WTC11 (cell line): ENCODE measurements at regions not wholly inside any gene's neighbourhood (a gene's known extent, or its start where the extent isn't known, plus 50 kb on each side); places are given as distances from the start of the nearest gene placed in this dataset.

ENCODE experiments used
- ATF1 ChIP-seq: sonication (generic); formaldehyde crosslinking; IDR thresholded peaks from 2 replicates; pipeline ENCODE4 v1.8.1; 2023; ENCODE audit warnings: mild to moderate bottlenecking, moderate library complexity, missing genetic modification reagents
- CREB1 ChIP-seq: sonication (generic); formaldehyde crosslinking; IDR thresholded peaks from 2 replicates; pipeline ENCODE4 v1.8.0; 2023; ENCODE audit warnings: mild to moderate bottlenecking, missing genetic modification reagents
- ELF4 ChIP-seq: sonication (generic); formaldehyde crosslinking; IDR thresholded peaks from 2 replicates; pipeline ENCODE4 v1.8.1; 2022; ENCODE audit warnings: low read depth, mild to moderate bottlenecking, moderate library complexity, missing genetic modification reagents
- PRRX2 ChIP-seq: fragments of 250-450 bp; sonication (Bioruptor Pico); IDR thresholded peaks from 2 replicates; pipeline ENCODE4 v1.8.0; 2021; ENCODE audit warnings: mild to moderate bottlenecking
- RORB ChIP-seq: fragments of 250-450 bp; sonication (Bioruptor Pico); IDR thresholded peaks from 2 replicates; pipeline ENCODE4 v1.9.0; 2021; ENCODE audit warnings: mild to moderate bottlenecking
- TF ChIP-seq, protein P1 (sequence below): sonication (generic); formaldehyde crosslinking; IDR thresholded peaks from 2 replicates; pipeline ENCODE4 v1.8.0; 2023; ENCODE audit warnings: missing genetic modification reagents
- TF ChIP-seq, protein P2 (sequence below): fragments of 250-450 bp; sonication (Bioruptor Pico); IDR thresholded peaks from 2 replicates; pipeline ENCODE4 v1.9.0; 2021; ENCODE audit warnings: moderate library complexity, mild to moderate bottlenecking, inconsistent platforms, borderline replicate concordance

- TF ChIP-seq ATF1 (CRISPR knock-in tag) (no peak), PRRX2 (no peak), RORB (CRISPR knock-in tag) (no peak), CREB1 (no peak), ELF4 (CRISPR knock-in tag) (no peak)
- TF ChIP-seq, protein P1, sequence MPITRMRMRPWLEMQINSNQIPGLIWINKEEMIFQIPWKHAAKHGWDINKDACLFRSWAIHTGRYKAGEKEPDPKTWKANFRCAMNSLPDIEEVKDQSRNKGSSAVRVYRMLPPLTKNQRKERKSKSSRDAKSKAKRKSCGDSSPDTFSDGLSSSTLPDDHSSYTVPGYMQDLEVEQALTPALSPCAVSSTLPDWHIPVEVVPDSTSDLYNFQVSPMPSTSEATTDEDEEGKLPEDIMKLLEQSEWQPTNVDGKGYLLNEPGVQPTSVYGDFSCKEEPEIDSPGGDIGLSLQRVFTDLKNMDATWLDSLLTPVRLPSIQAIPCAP (CRISPR knock-in tag) = no peak
- TF ChIP-seq, protein P2, sequence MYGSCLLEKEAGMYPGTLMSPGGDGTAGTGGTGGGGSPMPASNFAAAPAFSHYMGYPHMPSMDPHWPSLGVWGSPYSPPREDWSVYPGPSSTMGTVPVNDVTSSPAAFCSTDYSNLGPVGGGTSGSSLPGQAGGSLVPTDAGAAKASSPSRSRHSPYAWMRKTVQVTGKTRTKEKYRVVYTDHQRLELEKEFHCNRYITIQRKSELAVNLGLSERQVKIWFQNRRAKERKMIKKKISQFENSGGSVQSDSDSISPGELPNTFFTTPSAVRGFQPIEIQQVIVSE (CRISPR knock-in tag) = no peak
These were observed 89.6 kb upstream of the CDH4 start for GRCh38 chr20:61162451-61162850.
